CD14-positive monocyte (primary cell): ENCODE measurements at regions not wholly inside any gene's neighbourhood (a gene's known extent, or its start where the extent isn't known, plus 50 kb on each side); places are given as distances from the start of the nearest gene placed in this dataset.

Experiments used
- DNase-seq, 3 donors: peaks; one replicate each; pipeline ENCODE4 v3.0.0-alpha.2; 2011 to 2022
- H2AFZ ChIP-seq: 2 replicates; pipeline ENCODE4 v1.6.0; 2012; ENCODE audit warnings: mild to moderate bottlenecking, low read depth, low read length, inconsistent platforms; ENCODE audit not compliant: insufficient read depth, poor library complexity, severe bottlenecking
- H3K27ac ChIP-seq, 2 donors: 1 replicate in 1 of 2; 2 replicates in 1 of 2; pipeline ENCODE4 v1.5.1; 2012 to 2013; ENCODE audit warnings: low read length in 2 of 2, control low read depth in 1 of 2, inconsistent platforms in 1 of 2, low read depth in 1 of 2, mild to moderate bottlenecking in 1 of 2
- H3K27me3 ChIP-seq, 2 donors: one replicate each; pipeline versions ENCODE4 v1.6.0 to v1.6.1; 2011 to 2013; ENCODE audit warnings: low read length in 2 of 2; ENCODE audit not compliant: control insufficient read depth in 2 of 2, insufficient read depth in 2 of 2
- H3K36me3 ChIP-seq, 2 donors: replicated peaks in 1 of 2; 1 replicate in 1 of 2; 2 replicates in 1 of 2; pipeline versions ENCODE4 v1.5.1 to v1.6.1; 2012 to 2013; ENCODE audit warnings: low read length in 2 of 2, control low read depth in 1 of 2, inconsistent platforms in 1 of 2, mild to moderate bottlenecking in 1 of 2; ENCODE audit not compliant: insufficient read depth in 2 of 2, control insufficient read depth in 1 of 2
- H3K4me1 ChIP-seq, 2 donors: 1 replicate in 1 of 2; 2 replicates in 1 of 2; pipeline versions ENCODE4 v1.5.1 to v1.6.1; 2012 to 2013; ENCODE audit warnings: low read length in 2 of 2, control low read depth in 1 of 2, inconsistent platforms in 1 of 2, mild to moderate bottlenecking in 1 of 2, moderate library complexity in 1 of 2; ENCODE audit not compliant: insufficient read depth in 2 of 2, control insufficient read depth in 1 of 2
- H3K4me2 ChIP-seq: replicated peaks from 2 replicates; pipeline ENCODE3; 2012; ENCODE audit warnings: low read length, moderate library complexity, mild to moderate bottlenecking; ENCODE audit not compliant: poor library complexity, severe bottlenecking; ENCODE audit errors: extremely low read depth
- H3K4me3 ChIP-seq, 3 experiments: fragments of 200-600 bp in 1 of 3; sonication (generic) in 1 of 3; replicated peaks in 1 of 3; 1 replicate in 2 of 3; 2 replicates in 1 of 3; pipeline ENCODE4 v1.5.1; 2011 to 2013; ENCODE audit warnings: low read length in 3 of 3, mild to moderate bottlenecking in 3 of 3, control low read depth in 2 of 3, low read depth in 2 of 3, inconsistent platforms in 1 of 3, moderate library complexity in 1 of 3
- H3K79me2 ChIP-seq: 2 replicates; pipeline ENCODE4 v1.6.0; 2012; ENCODE audit warnings: mild to moderate bottlenecking, control low read depth, inconsistent platforms, low read length, moderate library complexity; ENCODE audit not compliant: insufficient read depth
- H3K9ac ChIP-seq: 2 replicates; pipeline ENCODE4 v1.6.0; 2017; ENCODE audit warnings: low read length, mild to moderate bottlenecking; ENCODE audit not compliant: insufficient read depth, poor library complexity, severe bottlenecking
- H3K9me3 ChIP-seq, 2 donors: replicated peaks in 1 of 2; 1 replicate in 1 of 2; 2 replicates in 1 of 2; pipeline versions ENCODE4 v1.5.1 to v1.6.1; 2012 to 2013; ENCODE audit warnings: low read length in 2 of 2, control low read depth in 1 of 2; ENCODE audit not compliant: control insufficient read depth in 1 of 2, insufficient read depth in 1 of 2
- H4K20me1 ChIP-seq: 2 replicates; pipeline ENCODE4 v1.6.0; 2012; ENCODE audit warnings: mild to moderate bottlenecking, low read length, control low read depth, moderate library complexity; ENCODE audit not compliant: insufficient read depth
- H3K27ac Mint-ChIP-seq, 7 donors: one replicate each; pipeline ENCODE4 v1.8.0; 2020; ENCODE audit warnings: mild to moderate bottlenecking in 7 of 7, mixed read lengths in 7 of 7, moderate library complexity in 6 of 7, inconsistent platforms in 2 of 7
- H3K27me3 Mint-ChIP-seq, 3 donors: one replicate each; pipeline ENCODE4 v1.8.0; 2021 to 2022; ENCODE audit warnings: low read depth in 3 of 3, mild to moderate bottlenecking in 3 of 3, mixed read lengths in 3 of 3, moderate library complexity in 3 of 3, inconsistent platforms in 1 of 3
- H3K36me3 Mint-ChIP-seq, 2 donors: one replicate each; pipeline ENCODE4 v1.8.0; 2020; ENCODE audit warnings: mixed read lengths in 2 of 2, inconsistent platforms in 1 of 2, mild to moderate bottlenecking in 1 of 2
- H3K4me1 Mint-ChIP-seq: one replicate; pipeline ENCODE4 v1.8.0; 2020; ENCODE audit warnings: mild to moderate bottlenecking, mixed read lengths
- H3K4me3 Mint-ChIP-seq, 2 donors: one replicate each; pipeline ENCODE4 v1.8.0; 2020; ENCODE audit warnings: mild to moderate bottlenecking in 2 of 2, mixed read lengths in 2 of 2, moderate library complexity in 1 of 2
- H3K9me3 Mint-ChIP-seq, 7 donors: one replicate each; pipeline ENCODE4 v1.8.0; 2020 to 2022; ENCODE audit warnings: mixed read lengths in 7 of 7, mild to moderate bottlenecking in 6 of 7, moderate library complexity in 6 of 7, inconsistent platforms in 2 of 7
- WGBS: methylation state at CpG from one replicate; pipeline ENCODE4 v1.1.5; 2013; ENCODE audit warnings: missing lambda C conversion rate; ENCODE audit not compliant: insufficient coverage; 5-methylcytosine and 5-hydroxymethylcytosine counted together
- intact Hi-C, 2 donors: fragments of 100-400 bp; cut with micrococcal nuclease; formaldehyde crosslinking; loops; one replicate each; pipeline versions ENCODE4 v1.15.0 to v1.15.1; 2023
- TF ChIP-seq, protein P1 (sequence below): fragments of 200-600 bp; IDR thresholded peaks from one replicate; pipeline ENCODE4 v1.8.0; 2022; ENCODE audit warnings: antibody characterized with exemption, mild to moderate bottlenecking

- H3K9me3 Mint-ChIP-seq = peaks cover 6 to 32% (median 13%) of the 10 kb centered on the region in 7 donors
- Histone ChIP-seq H3K9ac (no peak overlapping the region), H3K36me3 (no peaks in the 10 kb centered on the region), H3K4me3 (no peak overlapping the region), H3K27me3 (no peaks in the 10 kb centered on the region), H3K4me1 (no peaks in the 10 kb centered on the region), H3K4me2 (no peak overlapping the region), H2AFZ (no peak overlapping the region), H3K27ac (no peak overlapping the region), H3K9me3 (peaks cover 30 to 51% of the 10 kb centered on the region in 2 donors), H3K79me2 (no peaks in the 10 kb centered on the region), H4K20me1 (no peaks in the 10 kb centered on the region)
- no peak overlapping the region for H3K27ac Mint-ChIP-seq
- H3K36me3 Mint-ChIP-seq = no peaks in the 10 kb centered on the region
- H3K27me3 Mint-ChIP-seq = no peaks in the 10 kb centered on the region
- no peak for DNase-seq
- WGBS = no CpG with 5 or more reads among the region's 1 CpG
- intact Hi-C loops = no loop called here
- no peaks in the 10 kb centered on the region for H3K4me1 Mint-ChIP-seq
- H3K4me3 Mint-ChIP-seq = no peak overlapping the region
- TF ChIP-seq, protein P1, sequence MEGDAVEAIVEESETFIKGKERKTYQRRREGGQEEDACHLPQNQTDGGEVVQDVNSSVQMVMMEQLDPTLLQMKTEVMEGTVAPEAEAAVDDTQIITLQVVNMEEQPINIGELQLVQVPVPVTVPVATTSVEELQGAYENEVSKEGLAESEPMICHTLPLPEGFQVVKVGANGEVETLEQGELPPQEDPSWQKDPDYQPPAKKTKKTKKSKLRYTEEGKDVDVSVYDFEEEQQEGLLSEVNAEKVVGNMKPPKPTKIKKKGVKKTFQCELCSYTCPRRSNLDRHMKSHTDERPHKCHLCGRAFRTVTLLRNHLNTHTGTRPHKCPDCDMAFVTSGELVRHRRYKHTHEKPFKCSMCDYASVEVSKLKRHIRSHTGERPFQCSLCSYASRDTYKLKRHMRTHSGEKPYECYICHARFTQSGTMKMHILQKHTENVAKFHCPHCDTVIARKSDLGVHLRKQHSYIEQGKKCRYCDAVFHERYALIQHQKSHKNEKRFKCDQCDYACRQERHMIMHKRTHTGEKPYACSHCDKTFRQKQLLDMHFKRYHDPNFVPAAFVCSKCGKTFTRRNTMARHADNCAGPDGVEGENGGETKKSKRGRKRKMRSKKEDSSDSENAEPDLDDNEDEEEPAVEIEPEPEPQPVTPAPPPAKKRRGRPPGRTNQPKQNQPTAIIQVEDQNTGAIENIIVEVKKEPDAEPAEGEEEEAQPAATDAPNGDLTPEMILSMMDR = no peak
Observed at GRCh38 chr3:26279091-26279490, 343.5 kb upstream of the LRRC3B start.

GRCh38 chr3:26280517-26280916, 342.1 kb upstream of the LRRC3B start:
- Histone ChIP-seq H3K36me3 (no peaks in the 10 kb centered on the region), H3K27ac (no peak overlapping the region), H3K79me2 (no peaks in the 10 kb centered on the region), H3K4me1 (no peaks in the 10 kb centered on the region), H3K4me2 (no peak overlapping the region), H3K27me3 (no peaks in the 10 kb centered on the region), H3K4me3 (no peak overlapping the region), H4K20me1 (no peaks in the 10 kb centered on the region), H2AFZ (no peak overlapping the region), H3K9ac (no peak overlapping the region), H3K9me3 (peaks cover 38 to 53% of the 10 kb centered on the region in 2 donors)
- intact Hi-C loops = no loop called here
- H3K36me3 Mint-ChIP-seq = no peaks in the 10 kb centered on the region
- H3K4me3 Mint-ChIP-seq = no peak overlapping the region
- no peaks in the 10 kb centered on the region for H3K27me3 Mint-ChIP-seq
- DNase-seq = no peak
- TF ChIP-seq, protein P1 = no peak
- H3K9me3 Mint-ChIP-seq = peaks cover 11 to 39% (median 20%) of the 10 kb centered on the region in 7 donors
- no peaks in the 10 kb centered on the region for H3K4me1 Mint-ChIP-seq
- H3K27ac Mint-ChIP-seq = no peak overlapping the region
- 56% methylated on average over 1 of the region's 2 CpGs for WGBS
